ENCODE measurements at regions not wholly inside any gene's neighbourhood (a gene's known extent, or its start where the extent isn't known, plus 50 kb on each side); places are given as distances from the start of the nearest gene placed in this dataset.

- no peaks in the 10 kb centered on the region for H3K4me1 ChIP-seq
- TF ChIP-seq POLR2AphosphoS5 (IDR thresholded peaks at IDR 0.05; ENCODE audit: insufficient read depth in 1 of 2, low read depth in 1 of 2) (no peak), CTCF (IDR thresholded peaks at IDR 0.05) (no peak), POLR2A (IDR thresholded peaks at IDR 0.05) (no peak)
- no peak for DNase-seq (ENCODE audit: extremely low spot score in 2 of 2)
- H3K36me3 ChIP-seq = no peaks in the 10 kb centered on the region
- no peaks in the 10 kb centered on the region for H3K9me3 ChIP-seq
- intact Hi-C loops (cut with DNase I) = no loop called here
- H3K27me3 ChIP-seq = no peaks in the 10 kb centered on the region
- no peak overlapping the region for H3K27ac ChIP-seq
- no peak overlapping the region for H3K4me3 ChIP-seq
Observed at GRCh38 chr11:24289301-24289700, 207.6 kb upstream of the LUZP2 start.

GRCh38 chr11:24293964-24294363, 202.9 kb upstream of the LUZP2 start:
- H3K27me3 ChIP-seq = no peaks in the 10 kb centered on the region
- no peaks in the 10 kb centered on the region for H3K4me1 ChIP-seq
- intact Hi-C loops (cut with DNase I) = no loop called here
- H3K27ac ChIP-seq = no peak overlapping the region
- TF ChIP-seq CTCF (IDR thresholded peaks at IDR 0.05) (no peak), POLR2AphosphoS5 (IDR thresholded peaks at IDR 0.05; ENCODE audit: insufficient read depth in 1 of 2, low read depth in 1 of 2) (no peak), POLR2A (IDR thresholded peaks at IDR 0.05) (no peak)
- no peaks in the 10 kb centered on the region for H3K9me3 ChIP-seq
- H3K4me3 ChIP-seq = no peak overlapping the region
- no peaks in the 10 kb centered on the region for H3K36me3 ChIP-seq
- DNase-seq (ENCODE audit: extremely low spot score in 2 of 2) = no peak

- H3K9me3 ChIP-seq = no peaks in the 10 kb centered on the region
- no peaks in the 10 kb centered on the region for H3K27me3 ChIP-seq
- no peaks in the 10 kb centered on the region for H3K36me3 ChIP-seq
- no peak overlapping the region for H3K4me3 ChIP-seq
- intact Hi-C loops (cut with DNase I) = no loop called here
- peak in 1 of 2 donors; percentile 72 for DNase-seq (ENCODE audit: extremely low spot score in 2 of 2)
- no peaks in the 10 kb centered on the region for H3K4me1 ChIP-seq
- H3K27ac ChIP-seq = no peak overlapping the region
- no peak for TF ChIP-seq CTCF (IDR thresholded peaks at IDR 0.05)
- TF ChIP-seq POLR2AphosphoS5 (IDR thresholded peaks at IDR 0.05; ENCODE audit: insufficient read depth in 1 of 2, low read depth in 1 of 2) = no peak
- no peak for TF ChIP-seq POLR2A (IDR thresholded peaks at IDR 0.05)
Observed at GRCh38 chr11:24295360-24295759, 201.5 kb upstream of the LUZP2 start.

GRCh38 chr11:24297461-24297860, 199.4 kb upstream of the LUZP2 start:
- intact Hi-C loops (cut with DNase I) = no loop called here
- no peak for DNase-seq (ENCODE audit: extremely low spot score in 2 of 2)
- Histone ChIP-seq H3K4me3 (no peak overlapping the region), H3K36me3 (no peaks in the 10 kb centered on the region), H3K4me1 (no peaks in the 10 kb centered on the region), H3K9me3 (no peaks in the 10 kb centered on the region), H3K27ac (no peak overlapping the region), H3K27me3 (no peaks in the 10 kb centered on the region)
- TF ChIP-seq CTCF (IDR thresholded peaks at IDR 0.05) (no peak), POLR2A (IDR thresholded peaks at IDR 0.05) (no peak)

GRCh38 chr11:24298146-24298545, 198.7 kb upstream of the LUZP2 start:
- no peak overlapping the region for H3K27ac ChIP-seq
- H3K4me1 ChIP-seq = no peaks in the 10 kb centered on the region
- no peak for DNase-seq (ENCODE audit: extremely low spot score in 2 of 2)
- H3K9me3 ChIP-seq = no peaks in the 10 kb centered on the region
- H3K36me3 ChIP-seq = no peaks in the 10 kb centered on the region
- H3K4me3 ChIP-seq = no peak overlapping the region
- intact Hi-C loops (cut with DNase I) = no loop called here
- H3K27me3 ChIP-seq = no peaks in the 10 kb centered on the region
- TF ChIP-seq POLR2A (IDR thresholded peaks at IDR 0.05) = no peak
- no peak for TF ChIP-seq POLR2AphosphoS5 (IDR thresholded peaks at IDR 0.05; ENCODE audit: insufficient read depth in 1 of 2, low read depth in 1 of 2)
- TF ChIP-seq CTCF (IDR thresholded peaks at IDR 0.05) = no peak
